T-helper 1 cell (primary cell): ENCODE measurements at regions not wholly inside any gene's neighbourhood (a gene's known extent, or its start where the extent isn't known, plus 50 kb on each side); places are given as distances from the start of the nearest gene placed in this dataset.
"Not testable (repeated sequence)": the region's sequence is repeated elsewhere in the genome, so short reads cannot be mapped to it uniquely, and the experiment has no call there.

Experiments used
- DNase-seq, 5 donors: peaks; one replicate each; pipeline ENCODE4 v3.0.0-alpha.2; 2012 to 2020

DNA sequence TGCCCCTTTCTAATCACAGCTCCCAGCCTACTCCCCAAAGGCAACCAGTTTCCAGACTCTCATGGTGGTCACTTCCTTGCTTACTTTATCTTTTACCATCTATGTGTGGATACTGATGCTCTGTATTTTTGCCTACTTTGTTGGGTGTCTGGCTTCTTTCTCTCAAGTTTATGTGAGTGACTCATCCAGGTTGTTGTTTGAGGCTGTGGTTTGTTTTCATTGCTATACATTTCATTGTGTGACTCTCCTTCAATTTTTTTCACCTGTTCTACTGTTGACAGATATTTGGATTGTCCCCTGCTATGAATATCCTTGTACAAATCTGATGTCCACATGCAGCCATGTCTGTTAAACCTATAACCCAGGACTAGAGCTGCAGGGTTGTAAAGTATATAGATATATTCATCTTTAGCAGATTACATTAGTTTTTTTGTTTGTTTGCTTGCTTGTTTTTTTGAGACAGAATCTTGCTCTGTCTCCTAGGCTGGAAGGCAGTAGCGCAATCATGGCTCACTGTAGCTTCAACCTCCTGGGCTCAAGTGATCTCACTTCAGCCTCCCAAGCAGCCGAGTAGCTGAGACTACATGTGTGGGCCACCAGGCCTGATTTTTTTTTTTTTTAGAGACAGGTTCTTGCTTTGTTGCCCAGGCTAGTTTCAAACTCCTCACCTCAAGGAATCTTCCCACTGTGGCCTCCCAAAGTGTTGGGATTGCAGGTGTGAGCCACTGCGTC, 72.9 kb upstream of the EEF1E1 start:
- no peak for DNase-seq

DNA sequence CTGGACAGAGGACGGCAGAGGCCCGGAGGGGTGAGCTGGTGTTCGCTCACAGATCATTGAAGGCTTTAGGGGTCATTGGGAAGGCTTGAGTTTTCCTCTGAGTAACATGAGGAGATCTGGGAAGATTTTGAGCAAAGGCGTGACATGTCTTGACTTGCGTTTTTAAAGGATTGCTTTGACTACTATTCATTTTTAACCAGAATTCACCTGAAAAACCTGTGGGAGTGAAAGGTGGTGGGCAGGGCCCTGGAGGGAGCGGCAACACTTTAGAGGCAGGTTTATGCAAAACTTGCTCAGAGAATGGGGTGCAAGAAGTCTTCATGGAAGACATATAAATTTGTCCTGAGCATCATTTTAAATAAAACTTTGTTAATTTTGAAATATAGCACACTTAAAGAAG, 72.2 kb upstream of the EEF1E1 start:
- DNase-seq, result no peak

DNA sequence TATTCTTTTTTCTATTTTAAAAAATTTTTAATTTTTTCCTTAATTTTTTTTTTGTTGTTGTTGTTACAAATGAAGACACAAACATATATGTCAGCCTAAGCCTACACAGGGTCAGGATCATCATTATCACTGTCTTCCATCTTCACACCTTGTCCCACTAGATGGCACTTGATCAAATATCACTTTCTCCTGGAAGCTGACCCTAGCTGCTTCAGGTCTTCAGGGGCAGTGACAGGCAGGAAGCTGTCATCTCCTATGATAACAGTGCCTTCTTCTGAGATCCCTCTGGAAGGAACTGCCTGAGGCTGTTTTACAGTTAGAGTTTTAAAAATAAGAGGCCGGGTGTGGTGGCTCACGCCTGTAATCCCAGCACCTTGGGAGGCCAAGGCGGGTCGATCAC, 70.2 kb upstream of the EEF1E1 start:
- DNase-seq, result no peak

DNA sequence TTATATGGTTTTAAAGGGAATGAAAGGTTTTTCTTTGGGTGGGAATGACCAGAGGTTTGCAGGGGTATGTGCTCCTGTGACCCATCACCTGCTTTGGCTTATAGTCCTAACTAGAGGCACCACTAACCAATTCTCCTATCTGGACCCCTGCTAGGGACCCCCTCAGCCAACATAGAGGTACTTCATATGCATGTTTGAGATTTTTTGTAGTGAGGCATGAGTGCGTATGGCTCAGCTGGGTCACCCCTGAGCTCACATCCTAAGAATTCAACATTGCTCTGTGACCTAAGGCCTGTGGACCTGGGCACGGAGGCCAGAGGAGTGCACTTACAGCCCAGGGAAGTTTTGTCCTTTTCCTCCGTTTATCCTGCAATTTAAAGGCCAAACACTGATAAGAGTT, 68.4 kb upstream of the EEF1E1 start:
- DNase-seq, result no peak

DNA sequence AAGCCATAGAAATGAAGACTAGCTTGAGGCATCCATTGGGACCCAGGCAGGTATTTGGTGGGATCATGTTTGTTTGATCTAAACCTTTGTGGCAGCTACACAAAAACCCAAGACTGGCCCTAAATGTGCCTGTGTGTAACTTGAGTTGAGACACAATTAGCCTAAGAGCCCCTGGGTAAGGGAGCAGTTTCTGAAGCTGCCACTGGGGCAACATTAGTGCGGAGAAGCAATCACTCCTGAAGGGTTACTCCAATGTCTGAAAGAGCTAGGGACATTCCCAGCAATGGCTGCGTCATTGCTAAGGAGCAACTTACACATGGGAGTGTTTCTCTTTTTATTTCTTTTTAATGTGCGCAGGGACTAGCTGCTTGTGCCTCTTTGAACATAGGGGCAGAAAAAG, 67.9 kb upstream of the EEF1E1 start:
- no peak for DNase-seq

DNA sequence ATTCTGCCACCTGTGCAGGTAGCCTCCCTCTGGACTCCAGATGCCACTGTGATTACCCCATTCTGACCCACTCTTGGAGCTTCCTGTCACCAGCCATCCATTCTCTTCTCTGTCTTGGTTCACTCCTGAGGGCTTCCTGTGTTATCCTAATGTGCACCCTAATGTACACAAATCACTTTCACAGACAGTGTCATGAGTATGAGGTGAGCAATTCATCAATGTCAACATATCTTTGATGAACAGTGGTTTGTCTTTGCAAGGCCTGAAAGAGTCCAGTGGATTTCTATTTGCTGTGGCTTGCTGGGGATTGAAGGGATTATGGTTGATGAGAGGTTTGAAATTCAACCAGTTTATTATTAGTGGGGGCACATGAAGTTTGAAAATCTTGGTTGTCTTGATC, 63.8 kb upstream of the EEF1E1 start:
- no peak for DNase-seq

DNA sequence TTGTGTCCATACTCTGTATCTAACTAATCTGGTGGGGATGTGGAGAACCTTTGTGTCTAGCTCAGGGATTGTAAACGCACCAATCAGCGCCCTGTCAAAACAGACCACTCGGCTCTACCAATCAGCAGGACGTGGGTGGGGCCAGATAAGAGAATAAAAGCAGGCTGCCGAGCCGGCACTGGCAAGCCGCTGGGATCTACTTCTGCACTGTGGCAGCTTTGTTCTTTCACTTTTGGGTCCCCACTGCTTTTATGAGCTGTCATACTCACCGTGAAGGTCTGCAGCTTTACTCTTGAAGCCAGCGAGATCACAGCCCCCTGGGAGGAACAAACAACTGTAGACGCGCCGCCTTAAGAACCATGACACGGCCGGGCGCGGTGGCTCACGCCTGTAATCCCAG, 62.7 kb upstream of the EEF1E1 start:
- not testable (repeated sequence) for DNase-seq

DNA sequence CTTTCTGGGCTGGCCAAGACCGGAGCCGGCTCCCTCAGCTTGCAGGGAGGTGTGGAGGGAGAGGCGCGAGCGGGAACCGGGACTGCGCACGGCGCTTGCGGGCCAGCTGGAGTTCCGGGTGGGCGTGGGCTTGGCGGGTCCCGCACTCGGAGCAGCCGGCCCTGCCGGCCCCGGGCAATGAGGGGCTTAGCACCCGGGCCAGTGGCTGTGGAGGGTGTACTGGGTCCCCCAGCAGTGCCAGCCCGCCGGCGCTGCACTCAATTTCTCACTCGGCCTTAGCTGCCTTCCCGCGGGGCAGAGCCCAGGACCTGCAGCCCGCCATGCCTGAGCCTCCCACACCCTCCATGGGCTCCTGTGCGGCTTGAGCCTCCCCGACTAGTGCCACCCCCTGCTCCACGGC, 61.9 kb upstream of the EEF1E1 start:
- DNase-seq, result not testable (repeated sequence)

DNA sequence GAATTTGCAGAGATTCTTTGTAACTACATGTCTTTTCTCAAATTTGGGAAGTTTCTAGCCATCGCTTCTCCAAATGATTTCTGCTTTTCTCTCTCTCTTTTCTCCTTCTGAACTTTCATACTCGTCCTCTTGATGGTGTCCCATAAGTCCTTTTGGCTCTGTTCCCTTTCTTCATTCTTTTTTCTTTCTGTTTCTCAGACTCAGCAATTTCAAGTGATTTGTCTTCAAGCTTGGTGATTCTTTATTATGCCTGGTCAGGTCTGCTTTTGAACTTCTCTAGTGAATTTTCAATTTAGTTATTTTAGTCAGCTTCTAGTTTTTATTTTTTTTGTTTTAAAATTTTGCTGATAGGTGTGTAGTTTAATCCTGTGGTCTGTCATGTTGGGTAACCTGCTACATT, 57.6 kb upstream of the EEF1E1 start:
- DNase-seq, result no peak

DNA sequence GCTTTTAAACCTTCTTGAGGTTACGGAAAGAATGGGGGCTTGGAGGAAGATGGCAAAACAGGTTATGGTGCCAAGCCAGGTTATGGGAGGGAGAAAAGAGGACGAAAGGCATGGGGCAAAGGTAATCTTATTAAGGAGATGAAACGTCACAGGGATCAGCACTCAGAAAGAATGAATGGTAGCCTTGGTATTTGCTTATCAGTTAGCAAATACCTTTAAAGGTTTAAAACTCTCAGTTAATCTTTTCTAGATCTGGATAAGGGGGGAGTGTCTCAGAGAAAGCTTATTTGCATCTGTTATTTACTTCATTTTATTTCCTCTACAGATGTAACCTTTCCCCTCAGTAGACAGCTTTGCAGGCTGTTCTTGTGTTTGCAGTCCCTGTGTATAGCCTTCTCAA, 55.5 kb upstream of the EEF1E1 start:
- DNase-seq, result no peak

DNA sequence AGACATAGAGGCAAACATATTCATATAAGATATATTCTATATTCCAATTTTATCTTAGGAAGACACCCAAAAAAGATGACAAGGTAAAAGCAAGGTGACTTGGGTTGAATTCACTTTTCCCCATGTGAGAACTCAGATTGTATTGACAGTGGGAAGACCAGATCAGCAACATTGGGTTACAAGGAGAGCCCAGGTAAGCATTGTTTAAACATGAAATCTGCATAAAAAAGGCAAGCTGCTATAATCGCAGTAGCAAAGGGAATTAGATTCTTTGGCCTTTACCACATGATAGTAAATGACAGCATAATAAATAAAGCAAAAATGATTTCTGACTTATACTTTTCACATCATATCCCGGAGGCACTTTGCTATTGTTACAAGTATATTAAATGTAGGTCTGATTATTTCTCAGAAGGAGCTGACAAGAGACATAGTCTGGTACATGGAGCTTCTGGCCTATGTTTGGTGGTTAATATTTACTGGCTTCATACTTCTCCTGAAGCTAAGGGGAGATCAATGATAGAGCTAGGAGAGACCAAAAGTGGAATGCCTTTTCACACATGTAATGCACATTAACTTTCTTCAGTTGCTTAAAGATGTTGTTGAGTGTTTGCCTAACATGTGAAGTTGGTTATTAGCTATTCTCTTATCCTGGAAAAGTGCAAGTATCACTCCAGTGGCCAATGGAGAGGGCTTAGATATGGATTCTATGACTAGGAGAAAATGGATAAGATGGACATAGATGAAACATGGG, 53.1 kb upstream of the EEF1E1 start:
- no peak for DNase-seq
